Natural killer cell (primary cell): ENCODE measurements at regions not wholly inside any gene's neighbourhood (a gene's known extent, or its start where the extent isn't known, plus 50 kb on each side); places are given as distances from the start of the nearest gene placed in this dataset.
A peak's percentile ranks its signal among the peaks of the same experiment; 100 is the strongest.
"Not testable (repeated sequence)": the region's sequence is repeated elsewhere in the genome, so short reads cannot be mapped to it uniquely, and the experiment has no call there.

ENCODE experiments used
- ATAC-seq, 3 donors: fragments of 150-1000 bp in 2 of 3; fragments of 200-7000 bp in 1 of 3; cut with Tn5 transposase; 1 replicate in 1 of 3; 2 replicates in 2 of 3; pipeline ENCODE4 v1.10.0; 2021; ENCODE audit warnings: mild to moderate bottlenecking in 2 of 3, moderate library complexity in 2 of 3
- DNase-seq, 2 donors: peaks; one replicate each; pipeline versions ENCODE4 v3.0.0 to v3.0.0-alpha.2; 2013 to 2021; ENCODE audit warnings: mixed read lengths in 1 of 2
- H3K27ac ChIP-seq: one replicate; pipeline ENCODE4 v1.5.1; 2013; ENCODE audit warnings: mild to moderate bottlenecking, low read length
- H3K27me3 ChIP-seq: one replicate; pipeline ENCODE4 v1.6.1; 2013; ENCODE audit warnings: low read length; ENCODE audit not compliant: control insufficient read depth, insufficient read depth
- H3K36me3 ChIP-seq: one replicate; pipeline ENCODE4 v1.6.1; 2013; ENCODE audit warnings: low read length; ENCODE audit not compliant: control insufficient read depth, insufficient read depth
- H3K4me1 ChIP-seq: one replicate; pipeline ENCODE4 v1.6.1; 2013; ENCODE audit warnings: low read length; ENCODE audit not compliant: control insufficient read depth, insufficient read depth
- H3K4me3 ChIP-seq: one replicate; pipeline ENCODE4 v1.5.1; 2013; ENCODE audit warnings: low read length
- H3K9me3 ChIP-seq: one replicate; pipeline ENCODE4 v1.6.1; 2013; ENCODE audit warnings: low read length; ENCODE audit not compliant: control insufficient read depth, insufficient read depth
- H3K27ac Mint-ChIP-seq, 2 donors: one replicate each; pipeline ENCODE4 v1.8.0; 2022; ENCODE audit warnings: mild to moderate bottlenecking in 2 of 2, mixed read lengths in 2 of 2, moderate library complexity in 1 of 2
- H3K27me3 Mint-ChIP-seq, 2 donors: one replicate each; pipeline ENCODE4 v1.8.0; 2022; ENCODE audit warnings: low read depth in 2 of 2, mixed read lengths in 2 of 2
- H3K36me3 Mint-ChIP-seq: one replicate; pipeline ENCODE4 v1.8.0; 2022; ENCODE audit warnings: mixed read lengths
- H3K4me1 Mint-ChIP-seq, 2 donors: one replicate each; pipeline ENCODE4 v1.8.0; 2022; ENCODE audit warnings: mixed read lengths in 2 of 2
- H3K4me3 Mint-ChIP-seq: one replicate; pipeline ENCODE4 v1.8.0; 2022; ENCODE audit warnings: mild to moderate bottlenecking, moderate library complexity, mixed read lengths
- H3K9me3 Mint-ChIP-seq, 2 donors: one replicate each; pipeline ENCODE4 v1.8.0; 2022; ENCODE audit warnings: mixed read lengths in 2 of 2
- whole genome bisulfite sequencing: methylation state at CpG from one replicate; pipeline ENCODE4 v1.1.7; 2013; ENCODE audit warnings: missing lambda C conversion rate; ENCODE audit not compliant: insufficient coverage; 5-methylcytosine and 5-hydroxymethylcytosine counted together
- intact Hi-C: fragments of 100-400 bp; cut with micrococcal nuclease; formaldehyde crosslinking; loops from one replicate; pipeline ENCODE4 v1.14.2; 2022
- TF ChIP-seq, protein P1 (sequence below): fragments of 200-600 bp; IDR thresholded peaks from one replicate; pipeline ENCODE4 v1.8.0; 2022; ENCODE audit warnings: antibody characterized with exemption

DNA sequence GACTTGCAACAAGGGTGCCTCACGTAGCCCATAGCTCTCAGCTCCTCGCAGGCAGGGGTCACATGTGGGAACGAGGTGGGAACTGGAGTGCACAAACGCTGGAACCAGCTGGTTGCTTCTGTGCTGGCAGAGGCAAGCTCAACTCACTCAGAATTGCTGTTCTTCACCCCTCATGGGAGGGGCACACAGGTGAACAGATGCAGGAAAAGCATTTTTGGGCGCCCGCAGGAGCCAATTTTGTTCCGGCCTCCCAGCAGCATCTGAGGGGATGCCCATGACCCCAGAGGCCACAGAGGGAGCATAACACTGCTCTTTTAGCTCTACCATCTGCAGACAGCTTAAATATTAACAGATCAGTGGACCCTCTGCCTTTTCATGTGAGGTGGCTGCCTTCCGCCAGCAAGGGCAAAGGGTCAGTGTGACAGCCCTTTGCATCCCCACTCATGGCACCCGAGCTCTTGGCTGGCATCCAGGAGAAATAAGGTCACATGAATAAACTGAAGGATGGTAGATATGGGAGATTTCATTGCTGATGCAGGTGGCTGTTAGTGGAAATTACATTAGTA lies 196.2 kb downstream of the SLCO4C1 start:
- TF ChIP-seq, protein P1, sequence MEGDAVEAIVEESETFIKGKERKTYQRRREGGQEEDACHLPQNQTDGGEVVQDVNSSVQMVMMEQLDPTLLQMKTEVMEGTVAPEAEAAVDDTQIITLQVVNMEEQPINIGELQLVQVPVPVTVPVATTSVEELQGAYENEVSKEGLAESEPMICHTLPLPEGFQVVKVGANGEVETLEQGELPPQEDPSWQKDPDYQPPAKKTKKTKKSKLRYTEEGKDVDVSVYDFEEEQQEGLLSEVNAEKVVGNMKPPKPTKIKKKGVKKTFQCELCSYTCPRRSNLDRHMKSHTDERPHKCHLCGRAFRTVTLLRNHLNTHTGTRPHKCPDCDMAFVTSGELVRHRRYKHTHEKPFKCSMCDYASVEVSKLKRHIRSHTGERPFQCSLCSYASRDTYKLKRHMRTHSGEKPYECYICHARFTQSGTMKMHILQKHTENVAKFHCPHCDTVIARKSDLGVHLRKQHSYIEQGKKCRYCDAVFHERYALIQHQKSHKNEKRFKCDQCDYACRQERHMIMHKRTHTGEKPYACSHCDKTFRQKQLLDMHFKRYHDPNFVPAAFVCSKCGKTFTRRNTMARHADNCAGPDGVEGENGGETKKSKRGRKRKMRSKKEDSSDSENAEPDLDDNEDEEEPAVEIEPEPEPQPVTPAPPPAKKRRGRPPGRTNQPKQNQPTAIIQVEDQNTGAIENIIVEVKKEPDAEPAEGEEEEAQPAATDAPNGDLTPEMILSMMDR = no peak
- Mint-ChIP-seq H3K4me1 (no peaks in the 10 kb centered on the region), H3K36me3 (no peaks in the 10 kb centered on the region), H3K27me3 (no peaks in the 10 kb centered on the region), H3K4me3 (no peak overlapping the region), H3K27ac (no peak overlapping the region), H3K9me3 (no peaks in the 10 kb centered on the region)
- no peaks in the 10 kb centered on the region for H3K4me1 ChIP-seq
- H3K27me3 ChIP-seq = no peaks in the 10 kb centered on the region
- H3K36me3 ChIP-seq = no peaks in the 10 kb centered on the region
- ATAC-seq = no peak
- intact Hi-C loops = no loop called here
- DNase-seq = no peak
- 83% methylated on average over 9 of the region's 9 CpGs for WGBS
- H3K9me3 ChIP-seq = no peaks in the 10 kb centered on the region
- H3K27ac ChIP-seq = no peak overlapping the region
- H3K4me3 ChIP-seq = no peak overlapping the region

DNA sequence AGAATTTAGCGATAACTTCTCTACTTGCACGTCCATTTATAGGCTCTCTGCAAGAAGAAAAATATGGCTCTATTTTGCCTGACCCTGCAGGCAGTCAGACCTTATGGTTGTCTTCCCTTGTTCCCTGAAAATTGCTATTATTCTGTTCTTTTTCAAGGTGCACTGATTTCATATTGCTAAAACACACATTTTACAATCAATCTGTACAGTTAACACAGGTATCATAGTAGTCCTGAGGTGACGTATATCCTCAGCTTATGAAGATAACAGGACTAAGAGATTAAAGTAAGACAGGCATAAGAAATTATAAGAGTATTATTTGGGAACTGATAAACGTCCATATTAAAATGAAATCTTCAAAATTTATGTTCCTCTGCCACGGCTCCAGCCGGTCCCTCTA lies 197.0 kb downstream of the SLCO4C1 start:
- H3K4me1 ChIP-seq, H3K4me3 ChIP-seq, H3K9me3 Mint-ChIP-seq, H3K27me3 ChIP-seq, DNase-seq, intact Hi-C loops, H3K27ac Mint-ChIP-seq, H3K36me3 Mint-ChIP-seq, H3K4me1 Mint-ChIP-seq, ATAC-seq, H3K9me3 ChIP-seq, H3K27me3 Mint-ChIP-seq, H3K27ac ChIP-seq, H3K36me3 ChIP-seq, H3K4me3 Mint-ChIP-seq: not testable (repeated sequence)
- 94% methylated on average over 2 of the region's 6 CpGs for WGBS

DNA sequence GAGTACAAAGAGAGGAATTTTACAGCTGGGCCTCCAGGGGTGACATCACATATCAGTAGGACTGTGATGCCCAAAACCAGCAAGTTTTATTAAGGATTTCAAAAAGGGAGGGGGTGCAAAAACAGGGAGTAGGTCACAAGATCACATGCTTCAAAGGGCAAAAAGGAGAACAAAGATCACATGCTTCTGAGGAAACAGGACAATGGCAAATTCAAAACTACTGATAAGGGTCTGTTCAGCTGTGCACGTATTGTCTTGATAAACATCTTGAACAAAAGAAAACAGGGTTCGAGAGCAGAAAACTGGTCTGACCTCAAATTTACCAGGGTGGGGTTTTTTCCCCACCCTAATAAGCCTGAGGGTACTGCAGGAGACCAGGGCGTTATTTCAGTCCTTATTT lies 197.5 kb downstream of the SLCO4C1 start:
- not testable (repeated sequence) for H3K4me3 ChIP-seq, H3K4me1 Mint-ChIP-seq, H3K9me3 Mint-ChIP-seq

DNA sequence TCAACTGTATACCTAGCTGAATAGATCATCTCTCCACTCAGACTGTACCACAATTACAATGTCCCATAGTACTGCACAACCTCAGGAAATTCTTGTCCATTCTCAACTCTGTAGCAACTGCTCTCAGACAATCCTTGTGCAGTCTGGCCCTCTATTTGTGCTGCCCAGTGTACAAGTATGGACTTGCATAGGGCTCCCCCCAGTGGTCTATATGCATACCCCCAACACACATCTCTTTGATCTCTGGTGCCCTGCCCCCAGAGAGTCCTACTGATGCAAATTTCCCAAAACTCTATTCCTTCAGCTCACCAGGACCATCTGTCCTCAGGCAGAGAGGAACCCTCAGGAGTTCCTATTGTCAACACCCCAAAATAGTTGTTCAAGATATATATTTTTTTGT lies 205.3 kb downstream of the SLCO4C1 start:
- Mint-ChIP-seq H3K4me1 (no peaks in the 10 kb centered on the region), H3K27me3 (no peaks in the 10 kb centered on the region), H3K9me3 (no peaks in the 10 kb centered on the region), H3K36me3 (no peaks in the 10 kb centered on the region), H3K27ac (no peak overlapping the region), H3K4me3 (no peak overlapping the region)
- H3K27ac ChIP-seq = no peak overlapping the region
- DNase-seq = no peak
- no peaks in the 10 kb centered on the region for H3K9me3 ChIP-seq
- no peak overlapping the region for H3K4me3 ChIP-seq
- H3K36me3 ChIP-seq = no peaks in the 10 kb centered on the region
- H3K27me3 ChIP-seq = no peaks in the 10 kb centered on the region
- peak in 2 of 3 donors; percentile 48 to 50 for ATAC-seq
- no peaks in the 10 kb centered on the region for H3K4me1 ChIP-seq
- intact Hi-C loops = no loop called here
- TF ChIP-seq, protein P1 = no peak

More for the DNA sequence above, 197.5 kb downstream of the SLCO4C1 start:
- H3K27me3 ChIP-seq, H3K27ac ChIP-seq, H3K4me3 Mint-ChIP-seq, intact Hi-C loops, ATAC-seq, H3K36me3 Mint-ChIP-seq, H3K9me3 ChIP-seq, H3K4me1 ChIP-seq, H3K36me3 ChIP-seq, DNase-seq, H3K27me3 Mint-ChIP-seq, H3K27ac Mint-ChIP-seq: not testable (repeated sequence)
- 48% methylated on average over 3 of the region's 3 CpGs for WGBS

DNA sequence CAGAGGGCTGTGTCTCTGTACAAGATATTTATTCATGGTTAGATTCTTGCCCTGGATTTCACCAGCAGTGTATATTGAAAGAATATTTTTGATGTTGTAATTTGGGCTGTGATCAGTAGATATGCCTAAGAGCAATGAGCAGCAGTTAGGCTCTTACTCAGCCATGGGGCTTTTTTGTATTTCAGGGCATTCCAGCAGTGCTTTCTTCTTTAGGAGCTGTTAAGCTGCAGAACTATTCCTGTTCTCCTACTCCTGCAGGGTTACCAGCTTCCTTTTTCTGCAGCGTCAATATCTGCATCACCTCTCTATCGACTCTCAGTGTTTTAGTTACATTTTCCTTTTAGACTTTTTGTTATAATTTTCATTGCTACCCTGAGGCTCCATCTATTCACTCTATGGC lies 206.2 kb downstream of the SLCO4C1 start:
- intact Hi-C loops = no loop called here

More for the DNA sequence above, 206.2 kb downstream of the SLCO4C1 start:
- no peak overlapping the region for H3K4me3 ChIP-seq
- H3K27ac ChIP-seq = no peak overlapping the region
- Mint-ChIP-seq H3K4me3 (no peak overlapping the region), H3K27me3 (no peaks in the 10 kb centered on the region), H3K27ac (no peak overlapping the region), H3K36me3 (no peaks in the 10 kb centered on the region), H3K4me1 (no peaks in the 10 kb centered on the region), H3K9me3 (no peaks in the 10 kb centered on the region)
- no peaks in the 10 kb centered on the region for H3K9me3 ChIP-seq
- H3K36me3 ChIP-seq = no peaks in the 10 kb centered on the region
- TF ChIP-seq, protein P1 = no peak
- DNase-seq = no peak
- H3K4me1 ChIP-seq = no peaks in the 10 kb centered on the region
- ATAC-seq = no peak
- WGBS = 44% methylated on average over 2 of the region's 2 CpGs
- no peaks in the 10 kb centered on the region for H3K27me3 ChIP-seq
